ENCODE measurements at regions not wholly inside any gene's neighbourhood (a gene's known extent, or its start where the extent isn't known, plus 50 kb on each side); places are given as distances from the start of the nearest gene placed in this dataset.

GRCh38 chr6:5946181-5946580 is 60.5 kb downstream of the NRN1 start:
- no peak overlapping the region for H3K4me3 ChIP-seq
- no peak for TF ChIP-seq ZNF280A (IDR thresholded peaks at IDR 0.05; ENCODE audit: low read depth, partially characterized antibody)
- no peak for TF ChIP-seq SMC3 (conservative IDR thresholded peaks at IDR 0.05; ENCODE audit: insufficient read depth, low read depth, low read length)
- no peak for TF ChIP-seq POU5F1 (IDR thresholded peaks at IDR 0.05; ENCODE audit: borderline replicate concordance, low read depth, low read length, partially characterized antibody)
- no peak for TF ChIP-seq THRAP3 (IDR thresholded peaks at IDR 0.05; ENCODE audit: borderline replicate concordance)
- TF ChIP-seq ZFP1 (CRISPR knock-in tag; IDR thresholded peaks at IDR 0.05), result no peak
- TF ChIP-seq YBX1 (IDR thresholded peaks at IDR 0.05), result no peak
- TF ChIP-seq TAF15 (IDR thresholded peaks at IDR 0.05; ENCODE audit: low read depth, low read length), result no peak
- TF ChIP-seq SIRT6 (IDR thresholded peaks at IDR 0.05; ENCODE audit: low read depth, low read length), result no peak
- no peak for TF ChIP-seq PRMT5 (CRISPR knock-in tag; IDR thresholded peaks at IDR 0.05)
- TF ChIP-seq TRIM28 (IDR thresholded peaks at IDR 0.05), result no peak
- TF ChIP-seq ZNF175 (CRISPR knock-in tag; IDR thresholded peaks at IDR 0.05; ENCODE audit: low read depth), result no peak
- TF ChIP-seq IRF1 (CRISPR knock-in tag; IDR thresholded peaks at IDR 0.05; ENCODE audit: borderline replicate concordance), result no peak
- no peak for TF ChIP-seq GATA2 (CRISPR knock-in tag; IDR thresholded peaks at IDR 0.05)
- TF ChIP-seq ZNF644 (tag; IDR thresholded peaks at IDR 0.05; ENCODE audit: low read depth), result no peak
- TF ChIP-seq SMAD2 (IDR thresholded peaks at IDR 0.05; ENCODE audit: low read depth, low read length), result no peak

More at GRCh38 chr6:5946181-5946580, 60.5 kb downstream of the NRN1 start:
- no TSS peak for BruUV-seq (replicated peaks)
- in situ Hi-C loops (cut with MboI), result no loop called here
- H3K4me1 ChIP-seq (replicated peaks in 1 of 2; ENCODE audit: control insufficient read depth in 2 of 2, insufficient read depth in 2 of 2, low read length in 2 of 2), result no peaks in the 10 kb centered on the region
- intact Hi-C loops (cut with micrococcal nuclease), result no loop called here
- ChIA-PET CTCF (ENCODE audit: low intra/inter-chr PET ratio) (no interaction called here), POLR2A (no interaction called here)
- DNase-seq (ENCODE audit: extremely low read depth in 1 of 4, low spot score in 3 of 4), result no peak
- H3K79me2 ChIP-seq (ENCODE audit: control insufficient read depth, insufficient read depth, low read length), result no peaks in the 10 kb centered on the region
- no peak overlapping the region for H3K27ac ChIP-seq (ENCODE audit: extremely low read depth, low read depth, low read length)
- no peaks in the 10 kb centered on the region for H3K9me1 ChIP-seq (ENCODE audit: control insufficient read depth, insufficient read depth, low read length)
- no peak for ATAC-seq
- H3K4me2 ChIP-seq (ENCODE audit: insufficient read depth, low read length), result no peak overlapping the region
- 0% methylated on average over 4 of the region's 4 CpGs for WGBS (ENCODE audit: insufficient coverage, low coverage, missing lambda C conversion rate)
- no peaks in the 10 kb centered on the region for H3K27me3 ChIP-seq (ENCODE audit: control insufficient read depth in 2 of 2, insufficient read depth in 2 of 2, low read length in 2 of 2)
- no peaks in the 10 kb centered on the region for H4K20me1 ChIP-seq (replicated peaks; ENCODE audit: control insufficient read depth, insufficient read depth, low read length)
- H3K9ac ChIP-seq (ENCODE audit: insufficient read depth in 1 of 2, low read depth in 2 of 2, low read length in 2 of 2), result no peak overlapping the region
- H3K9me3 ChIP-seq (replicated peaks; ENCODE audit: control insufficient read depth, insufficient read depth, low read depth, low read length), result no peaks in the 10 kb centered on the region
- H2AFZ ChIP-seq (ENCODE audit: low read depth, low read length), result no peak overlapping the region
- FAIRE-seq, result no peak
- H3K36me3 ChIP-seq (ENCODE audit: control insufficient read depth, insufficient read depth, low read length), result no peaks in the 10 kb centered on the region

Data from K562 (cell line).